ENCODE measurements at regions not wholly inside any gene's neighbourhood (a gene's known extent, or its start where the extent isn't known, plus 50 kb on each side); places are given as distances from the start of the nearest gene placed in this dataset.

GRCh38 chr11:29750392-29750791 is 266.4 kb downstream of the KCNA4 start:
- Histone ChIP-seq H3K4me2 (no peak overlapping the region), H3K9me3 (no peaks in the 10 kb centered on the region), H3K9me2 (no peaks in the 10 kb centered on the region), H2AFZ (ENCODE audit: low read depth) (no peak overlapping the region), H3K27me3 (ENCODE audit: insufficient read depth) (no peaks in the 10 kb centered on the region), H3K9ac (no peak overlapping the region), H3K4me1 (ENCODE audit: control insufficient read depth in 1 of 2, insufficient read depth in 2 of 2, low read depth in 1 of 2, low read length in 1 of 2) (no peaks in the 10 kb centered on the region), H3K27ac (ENCODE audit: low read depth in 2 of 2, low read length in 1 of 2) (no peak overlapping the region), H3F3A (replicated peaks; ENCODE audit: insufficient read depth) (no peaks in the 10 kb centered on the region), H3K79me2 (ENCODE audit: insufficient read depth) (no peaks in the 10 kb centered on the region), H4K20me1 (ENCODE audit: insufficient read depth) (no peaks in the 10 kb centered on the region), H3K36me3 (replicated peaks in 1 of 2; ENCODE audit: control insufficient read depth in 1 of 2, insufficient read depth in 2 of 2, low read length in 1 of 2) (no peaks in the 10 kb centered on the region), H3K4me3 (ENCODE audit: low read depth in 2 of 2, low read length in 1 of 2) (no peak overlapping the region)
- ChIA-PET POLR2A (no interaction called here), CTCF (no interaction called here)
- WGBS (ENCODE audit: low lambda C conversion rate) = 8% methylated on average over 3 of the region's 3 CpGs
- TF ChIP-seq GABPA (IDR thresholded peaks at IDR 0.05; ENCODE audit: low read depth) (no peak), RAD21 (IDR thresholded peaks at IDR 0.05; ENCODE audit: low read length) (no peak), FOXJ3 (CRISPR knock-in tag; IDR thresholded peaks at IDR 0.05) (no peak), RFX5 (IDR thresholded peaks at IDR 0.05; ENCODE audit: low read length) (no peak), POLR2AphosphoS5 (IDR thresholded peaks at IDR 0.05; ENCODE audit: low read depth, low read length) (no peak), RXRA (IDR thresholded peaks at IDR 0.05; ENCODE audit: borderline replicate concordance, low read depth) (no peak), SMC3 (IDR thresholded peaks at IDR 0.05; ENCODE audit: low read depth, low read length) (no peak), TCF12 (IDR thresholded peaks at IDR 0.05) (no peak), MXI1 (IDR thresholded peaks at IDR 0.05; ENCODE audit: low read depth, low read length) (no peak), EZH2phosphoT487 (IDR thresholded peaks at IDR 0.05; ENCODE audit: borderline replicate concordance, low read depth) (no peak), RCOR1 (IDR thresholded peaks at IDR 0.05; ENCODE audit: low read length) (no peak), TEAD4 (IDR thresholded peaks at IDR 0.05; ENCODE audit: borderline replicate concordance, insufficient read depth) (no peak), SIN3A (IDR thresholded peaks at IDR 0.05; ENCODE audit: borderline replicate concordance, low read depth, low read length) (no peak), MAX (IDR thresholded peaks at IDR 0.05; ENCODE audit: low read depth) (no peak), JUND (IDR thresholded peaks at IDR 0.05) (no peak)
- TF ChIP-seq, protein P1, sequence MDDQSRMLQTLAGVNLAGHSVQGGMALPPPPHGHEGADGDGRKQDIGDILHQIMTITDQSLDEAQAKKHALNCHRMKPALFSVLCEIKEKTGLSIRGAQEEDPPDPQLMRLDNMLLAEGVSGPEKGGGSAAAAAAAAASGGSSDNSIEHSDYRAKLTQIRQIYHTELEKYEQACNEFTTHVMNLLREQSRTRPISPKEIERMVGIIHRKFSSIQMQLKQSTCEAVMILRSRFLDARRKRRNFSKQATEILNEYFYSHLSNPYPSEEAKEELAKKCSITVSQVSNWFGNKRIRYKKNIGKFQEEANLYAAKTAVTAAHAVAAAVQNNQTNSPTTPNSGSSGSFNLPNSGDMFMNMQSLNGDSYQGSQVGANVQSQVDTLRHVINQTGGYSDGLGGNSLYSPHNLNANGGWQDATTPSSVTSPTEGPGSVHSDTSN (IDR thresholded peaks at IDR 0.05) = no peak
- TF ChIP-seq, protein P2, sequence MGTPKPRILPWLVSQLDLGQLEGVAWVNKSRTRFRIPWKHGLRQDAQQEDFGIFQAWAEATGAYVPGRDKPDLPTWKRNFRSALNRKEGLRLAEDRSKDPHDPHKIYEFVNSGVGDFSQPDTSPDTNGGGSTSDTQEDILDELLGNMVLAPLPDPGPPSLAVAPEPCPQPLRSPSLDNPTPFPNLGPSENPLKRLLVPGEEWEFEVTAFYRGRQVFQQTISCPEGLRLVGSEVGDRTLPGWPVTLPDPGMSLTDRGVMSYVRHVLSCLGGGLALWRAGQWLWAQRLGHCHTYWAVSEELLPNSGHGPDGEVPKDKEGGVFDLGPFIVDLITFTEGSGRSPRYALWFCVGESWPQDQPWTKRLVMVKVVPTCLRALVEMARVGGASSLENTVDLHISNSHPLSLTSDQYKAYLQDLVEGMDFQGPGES (IDR thresholded peaks at IDR 0.05; ENCODE audit: low read depth, low read length) = no peak
- TF ChIP-seq, protein P3, sequence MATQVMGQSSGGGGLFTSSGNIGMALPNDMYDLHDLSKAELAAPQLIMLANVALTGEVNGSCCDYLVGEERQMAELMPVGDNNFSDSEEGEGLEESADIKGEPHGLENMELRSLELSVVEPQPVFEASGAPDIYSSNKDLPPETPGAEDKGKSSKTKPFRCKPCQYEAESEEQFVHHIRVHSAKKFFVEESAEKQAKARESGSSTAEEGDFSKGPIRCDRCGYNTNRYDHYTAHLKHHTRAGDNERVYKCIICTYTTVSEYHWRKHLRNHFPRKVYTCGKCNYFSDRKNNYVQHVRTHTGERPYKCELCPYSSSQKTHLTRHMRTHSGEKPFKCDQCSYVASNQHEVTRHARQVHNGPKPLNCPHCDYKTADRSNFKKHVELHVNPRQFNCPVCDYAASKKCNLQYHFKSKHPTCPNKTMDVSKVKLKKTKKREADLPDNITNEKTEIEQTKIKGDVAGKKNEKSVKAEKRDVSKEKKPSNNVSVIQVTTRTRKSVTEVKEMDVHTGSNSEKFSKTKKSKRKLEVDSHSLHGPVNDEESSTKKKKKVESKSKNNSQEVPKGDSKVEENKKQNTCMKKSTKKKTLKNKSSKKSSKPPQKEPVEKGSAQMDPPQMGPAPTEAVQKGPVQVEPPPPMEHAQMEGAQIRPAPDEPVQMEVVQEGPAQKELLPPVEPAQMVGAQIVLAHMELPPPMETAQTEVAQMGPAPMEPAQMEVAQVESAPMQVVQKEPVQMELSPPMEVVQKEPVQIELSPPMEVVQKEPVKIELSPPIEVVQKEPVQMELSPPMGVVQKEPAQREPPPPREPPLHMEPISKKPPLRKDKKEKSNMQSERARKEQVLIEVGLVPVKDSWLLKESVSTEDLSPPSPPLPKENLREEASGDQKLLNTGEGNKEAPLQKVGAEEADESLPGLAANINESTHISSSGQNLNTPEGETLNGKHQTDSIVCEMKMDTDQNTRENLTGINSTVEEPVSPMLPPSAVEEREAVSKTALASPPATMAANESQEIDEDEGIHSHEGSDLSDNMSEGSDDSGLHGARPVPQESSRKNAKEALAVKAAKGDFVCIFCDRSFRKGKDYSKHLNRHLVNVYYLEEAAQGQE (IDR thresholded peaks at IDR 0.05; ENCODE audit: low read depth, low read length) = no peak
- TF ChIP-seq, protein P4, sequence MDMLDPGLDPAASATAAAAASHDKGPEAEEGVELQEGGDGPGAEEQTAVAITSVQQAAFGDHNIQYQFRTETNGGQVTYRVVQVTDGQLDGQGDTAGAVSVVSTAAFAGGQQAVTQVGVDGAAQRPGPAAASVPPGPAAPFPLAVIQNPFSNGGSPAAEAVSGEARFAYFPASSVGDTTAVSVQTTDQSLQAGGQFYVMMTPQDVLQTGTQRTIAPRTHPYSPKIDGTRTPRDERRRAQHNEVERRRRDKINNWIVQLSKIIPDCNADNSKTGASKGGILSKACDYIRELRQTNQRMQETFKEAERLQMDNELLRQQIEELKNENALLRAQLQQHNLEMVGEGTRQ (IDR thresholded peaks at IDR 0.05; ENCODE audit: borderline replicate concordance, low read depth, low read length) = no peak
- no peak for DNase-seq
